HCT116 (cell line): ENCODE measurements at regions not wholly inside any gene's neighbourhood (a gene's known extent, or its start where the extent isn't known, plus 50 kb on each side); places are given as distances from the start of the nearest gene placed in this dataset.

ENCODE experiments used
- ATF3 ChIP-seq: IDR thresholded peaks from 2 replicates; pipeline ENCODE4 v1.6.1; 2012
- CEBPB ChIP-seq: IDR thresholded peaks from 2 replicates; pipeline ENCODE4 v1.6.1; 2012; ENCODE audit warnings: low read depth
- CTCF ChIP-seq, 3 experiments: fragments of 200-600 bp in 1 of 3; sonication (generic) in 1 of 3; IDR thresholded peaks in 2 of 3; conservative IDR thresholded peaks in 1 of 3; 2 replicates each; pipeline ENCODE4 v1.5.1; 2012 to 2017; ENCODE audit warnings: low read depth in 2 of 3, low read length in 2 of 3, antibody characterized with exemption in 1 of 3, borderline replicate concordance in 1 of 3, control low read depth in 1 of 3, mild to moderate bottlenecking in 1 of 3, mixed read lengths in 1 of 3, mixed run types in 1 of 3, moderate library complexity in 1 of 3; ENCODE audit not compliant: insufficient read depth in 1 of 3
- ELF1 ChIP-seq: IDR thresholded peaks from 2 replicates; pipeline ENCODE4 v1.6.1; 2012; ENCODE audit warnings: low read depth, borderline replicate concordance
- EZH2 ChIP-seq: fragments of 200-600 bp; sonication (generic); IDR thresholded peaks from 2 replicates; pipeline ENCODE4 v1.6.1; 2017; ENCODE audit warnings: antibody characterized with exemption, mixed run types
- REST ChIP-seq: IDR thresholded peaks from 2 replicates; pipeline ENCODE4 v1.6.1; 2012; ENCODE audit warnings: low read depth
- SP1 ChIP-seq: IDR thresholded peaks from 2 replicates; pipeline ENCODE4 v1.6.1; 2012; ENCODE audit warnings: low read depth
- SRF ChIP-seq: IDR thresholded peaks from 2 replicates; pipeline ENCODE4 v1.6.1; 2012; ENCODE audit warnings: low read depth
- YY1 ChIP-seq: IDR thresholded peaks from 2 replicates; pipeline ENCODE4 v1.6.1; 2011; ENCODE audit warnings: low read length, low read depth, moderate library complexity, mild to moderate bottlenecking; ENCODE audit not compliant: insufficient replicate concordance; ENCODE audit errors: extremely low read depth

- TF ChIP-seq ELF1: no peak
- no peak for TF ChIP-seq CEBPB
- no peak for TF ChIP-seq EZH2
- no peak for TF ChIP-seq SP1
- no peak for TF ChIP-seq CTCF (IDR thresholded peaks at IDR 0.05 in 2 of 3, conservative IDR thresholded peaks at IDR 0.05 in 1 of 3; ENCODE audit: borderline replicate concordance in 1 of 3, insufficient read depth in 1 of 3, low read depth in 2 of 3, low read length in 2 of 3)
- no peak for TF ChIP-seq REST
- no peak for TF ChIP-seq ATF3
- TF ChIP-seq YY1: no peak
- no peak for TF ChIP-seq SRF
These were observed 208.8 kb upstream of the SOX21 start for GRCh38 chr13:94921181-94921580.
